OCI-LY1 (cell line): ENCODE measurements at regions not wholly inside any gene's neighbourhood (a gene's known extent, or its start where the extent isn't known, plus 50 kb on each side); places are given as distances from the start of the nearest gene placed in this dataset.

Experiments
- H2AFZ ChIP-seq: fragments of 200-600 bp; sonication (generic), shearing (Covaris generic); 2 replicates; pipeline ENCODE4 v1.6.0; 2014; ENCODE audit warnings: antibody characterized with exemption, mild to moderate bottlenecking, low read length
- H3F3A ChIP-seq: fragments of 200-600 bp; sonication (generic), shearing (Covaris generic); 2 replicates; pipeline ENCODE4 v1.6.0; 2014; ENCODE audit warnings: mild to moderate bottlenecking, antibody characterized with exemption, low read length, moderate library complexity; ENCODE audit not compliant: insufficient read depth
- H3K27ac ChIP-seq: fragments of 200-600 bp; sonication (generic); 2 replicates; pipeline ENCODE4 v1.5.1; 2014; ENCODE audit warnings: low read length, mixed run types, mild to moderate bottlenecking, low read depth; ENCODE audit not compliant: poor library complexity, severe bottlenecking
- H3K27me3 ChIP-seq: fragments of 200-600 bp; sonication (generic); 2 replicates; pipeline ENCODE4 v1.6.0; 2014; ENCODE audit warnings: antibody characterized with exemption, mild to moderate bottlenecking, low read length, moderate library complexity; ENCODE audit not compliant: insufficient read depth
- H3K36me3 ChIP-seq: fragments of 200-600 bp; sonication (generic); 2 replicates; pipeline ENCODE4 v1.6.1; 2014; ENCODE audit warnings: mild to moderate bottlenecking, antibody characterized with exemption, low read length, moderate library complexity, mixed read lengths; ENCODE audit not compliant: insufficient read depth
- H3K4me1 ChIP-seq: fragments of 200-600 bp; sonication (generic); 2 replicates; pipeline ENCODE4 v1.5.1; 2014; ENCODE audit warnings: mild to moderate bottlenecking, low read length, moderate library complexity; ENCODE audit not compliant: insufficient read depth, severe bottlenecking
- H3K4me2 ChIP-seq: fragments of 200-600 bp; sonication (generic), shearing (Covaris generic); 2 replicates; pipeline ENCODE4 v1.6.1; 2014; ENCODE audit warnings: low read length
- H3K4me3 ChIP-seq: fragments of 200-600 bp; sonication (generic); 2 replicates; pipeline ENCODE4 v1.5.1; 2014; ENCODE audit warnings: low read length, low read depth, mild to moderate bottlenecking, mixed read lengths; ENCODE audit not compliant: poor library complexity, severe bottlenecking
- H3K79me2 ChIP-seq: fragments of 200-600 bp; shearing (Covaris generic); 2 replicates; pipeline ENCODE4 v1.6.1; 2016; ENCODE audit warnings: mixed run types, low read length, mixed read lengths; ENCODE audit not compliant: insufficient read depth
- H3K9ac ChIP-seq: fragments of 200-600 bp; sonication (generic), shearing (Covaris generic); 2 replicates; pipeline ENCODE4 v1.6.1; 2014; ENCODE audit warnings: mild to moderate bottlenecking, low read length, mixed read lengths
- H3K9me2 ChIP-seq: fragments of 200-600 bp; sonication (generic), shearing (Covaris generic); 2 replicates; pipeline ENCODE4 v1.6.1; 2014; ENCODE audit warnings: low read depth, mild to moderate bottlenecking, low read length, mixed read lengths
- H3K9me3 ChIP-seq: fragments of 200-600 bp; shearing (Covaris generic); 2 replicates; pipeline ENCODE4 v1.6.1; 2014; ENCODE audit warnings: low read length, mixed read lengths
- H4K20me1 ChIP-seq: fragments of 200-600 bp; sonication (generic), shearing (Covaris generic); 2 replicates; pipeline ENCODE4 v1.6.0; 2016; ENCODE audit warnings: mild to moderate bottlenecking, low read length; ENCODE audit not compliant: insufficient read depth
- EZH2 ChIP-seq: fragments of 200-600 bp; sonication (generic), shearing (Covaris generic); IDR thresholded peaks from 2 replicates; pipeline ENCODE4 v1.8.0; 2017; ENCODE audit warnings: borderline replicate concordance, mixed run types, mild to moderate bottlenecking, antibody characterized with exemption, low read length, moderate library complexity, mixed read lengths
- TF ChIP-seq, protein P1 (sequence below): fragments of 200-600 bp; sonication (generic), shearing (Covaris generic); IDR thresholded peaks from 2 replicates; pipeline ENCODE4 v1.5.1; 2017; ENCODE audit warnings: mild to moderate bottlenecking, antibody characterized with exemption, low read length, moderate library complexity, mixed read lengths

DNA sequence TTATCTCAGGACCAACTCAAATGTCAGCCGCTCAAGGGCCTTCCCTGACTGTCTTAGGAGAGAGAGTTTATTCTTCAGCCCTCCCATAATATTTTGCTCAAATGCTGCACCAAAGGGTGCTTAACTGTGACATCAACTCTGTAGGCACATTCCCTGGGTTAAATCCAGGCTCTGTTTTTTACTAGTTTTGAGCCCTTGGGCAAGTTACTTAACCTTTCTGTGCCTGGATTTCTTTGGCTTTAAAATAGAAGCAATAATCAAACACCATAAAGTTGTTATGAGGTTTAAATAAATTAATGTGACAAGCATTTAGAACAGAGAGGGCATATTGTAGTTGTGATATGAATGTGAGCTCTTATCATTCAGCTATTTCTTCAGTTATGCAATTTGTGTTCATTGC, 54.2 kb upstream of the LIMCH1 start:
- Histone ChIP-seq H3K27ac (no peak overlapping the region), H3K9me2 (no peaks in the 10 kb centered on the region)

DNA sequence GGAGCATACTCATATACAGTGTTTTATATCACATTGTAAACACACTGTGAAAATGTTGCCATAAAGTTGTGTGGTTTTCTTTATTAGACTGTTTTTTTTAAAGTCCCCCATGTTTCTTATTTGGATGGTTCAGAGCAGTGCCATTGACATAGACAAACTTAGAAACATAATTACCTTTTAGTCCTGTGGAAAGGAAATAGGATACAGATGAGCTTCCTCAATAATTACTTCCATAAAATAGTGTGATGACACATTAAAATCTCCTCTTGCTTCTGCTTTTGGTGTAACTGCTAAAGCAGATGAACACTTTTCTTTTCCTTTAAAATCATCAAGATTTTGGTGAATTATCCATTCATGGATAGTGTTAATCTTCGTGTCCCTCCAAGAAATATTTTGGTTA, 52.9 kb upstream of the LIMCH1 start:
- Histone ChIP-seq H3K4me3 (no peak overlapping the region), H3K4me2 (no peak overlapping the region), H3K9me2 (no peaks in the 10 kb centered on the region), H3F3A (no peaks in the 10 kb centered on the region), H4K20me1 (no peaks in the 10 kb centered on the region), H3K9me3 (no peaks in the 10 kb centered on the region), H3K27me3 (no peaks in the 10 kb centered on the region), H3K36me3 (no peaks in the 10 kb centered on the region), H3K9ac (no peak overlapping the region), H3K27ac (no peak overlapping the region), H2AFZ (no peak overlapping the region), H3K4me1 (no peaks in the 10 kb centered on the region), H3K79me2 (no peaks in the 10 kb centered on the region)
- TF ChIP-seq, protein P1, sequence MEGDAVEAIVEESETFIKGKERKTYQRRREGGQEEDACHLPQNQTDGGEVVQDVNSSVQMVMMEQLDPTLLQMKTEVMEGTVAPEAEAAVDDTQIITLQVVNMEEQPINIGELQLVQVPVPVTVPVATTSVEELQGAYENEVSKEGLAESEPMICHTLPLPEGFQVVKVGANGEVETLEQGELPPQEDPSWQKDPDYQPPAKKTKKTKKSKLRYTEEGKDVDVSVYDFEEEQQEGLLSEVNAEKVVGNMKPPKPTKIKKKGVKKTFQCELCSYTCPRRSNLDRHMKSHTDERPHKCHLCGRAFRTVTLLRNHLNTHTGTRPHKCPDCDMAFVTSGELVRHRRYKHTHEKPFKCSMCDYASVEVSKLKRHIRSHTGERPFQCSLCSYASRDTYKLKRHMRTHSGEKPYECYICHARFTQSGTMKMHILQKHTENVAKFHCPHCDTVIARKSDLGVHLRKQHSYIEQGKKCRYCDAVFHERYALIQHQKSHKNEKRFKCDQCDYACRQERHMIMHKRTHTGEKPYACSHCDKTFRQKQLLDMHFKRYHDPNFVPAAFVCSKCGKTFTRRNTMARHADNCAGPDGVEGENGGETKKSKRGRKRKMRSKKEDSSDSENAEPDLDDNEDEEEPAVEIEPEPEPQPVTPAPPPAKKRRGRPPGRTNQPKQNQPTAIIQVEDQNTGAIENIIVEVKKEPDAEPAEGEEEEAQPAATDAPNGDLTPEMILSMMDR: no peak
- no peak for TF ChIP-seq EZH2

More for the DNA sequence above, 54.2 kb upstream of the LIMCH1 start:
- H2AFZ ChIP-seq: no peak overlapping the region
- H3K36me3 ChIP-seq: no peaks in the 10 kb centered on the region
- no peaks in the 10 kb centered on the region for H3K4me1 ChIP-seq
- no peak overlapping the region for H3K4me3 ChIP-seq
- TF ChIP-seq EZH2: no peak
- TF ChIP-seq, protein P1: no peak
- H4K20me1 ChIP-seq: no peaks in the 10 kb centered on the region
- no peaks in the 10 kb centered on the region for H3F3A ChIP-seq
- H3K9me3 ChIP-seq: no peaks in the 10 kb centered on the region
- no peak overlapping the region for H3K9ac ChIP-seq
- H3K4me2 ChIP-seq: no peak overlapping the region
- no peaks in the 10 kb centered on the region for H3K27me3 ChIP-seq
- H3K79me2 ChIP-seq: no peaks in the 10 kb centered on the region

DNA sequence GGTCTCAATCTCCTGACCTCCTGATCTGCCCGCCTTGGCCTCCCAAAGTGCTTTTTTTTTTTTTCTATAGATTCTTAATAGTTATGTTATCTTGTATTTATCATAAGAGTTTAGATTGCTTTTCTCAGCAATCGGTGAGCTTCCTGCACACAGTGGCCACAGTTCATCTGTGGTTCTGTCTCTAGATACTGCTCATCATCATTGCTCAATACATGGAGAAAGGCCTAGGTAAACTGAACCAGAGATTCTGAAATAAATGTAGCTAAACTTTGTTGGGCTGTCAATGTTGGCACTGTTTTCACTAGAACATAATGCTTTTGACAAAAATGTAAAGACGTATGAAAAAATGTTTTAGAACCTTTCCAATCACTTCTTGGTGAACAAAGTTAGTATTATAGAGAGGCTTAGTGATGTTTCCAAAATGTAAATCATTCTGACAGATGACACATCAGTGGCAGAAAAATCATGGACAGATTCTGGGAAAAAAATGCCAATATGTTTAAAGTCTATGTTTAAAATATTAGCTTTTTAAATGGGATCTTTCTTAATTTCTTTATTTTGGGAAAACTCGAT, 50.0 kb upstream of the LIMCH1 start:
- Histone ChIP-seq H3K4me2 (no peak overlapping the region), H3K27me3 (no peaks in the 10 kb centered on the region), H3K9me3 (no peaks in the 10 kb centered on the region), H3K79me2 (no peaks in the 10 kb centered on the region), H3K27ac (no peak overlapping the region), H3K4me1 (no peaks in the 10 kb centered on the region), H3K9me2 (no peaks in the 10 kb centered on the region), H3K36me3 (no peaks in the 10 kb centered on the region), H3F3A (no peaks in the 10 kb centered on the region), H3K9ac (no peak overlapping the region), H4K20me1 (no peaks in the 10 kb centered on the region), H2AFZ (no peak overlapping the region), H3K4me3 (no peak overlapping the region)
- TF ChIP-seq, protein P1: no peak
- no peak for TF ChIP-seq EZH2
